GM21390 (cell line): ENCODE measurements at regions not wholly inside any gene's neighbourhood (a gene's known extent, or its start where the extent isn't known, plus 50 kb on each side); places are given as distances from the start of the nearest gene placed in this dataset.

Experiments
- ATAC-seq: cut with Tn5 transposase; IDR thresholded peaks from one replicate; pipeline ENCODE4 v1.9.1; 2021; ENCODE audit not compliant: unreplicated experiment

- ATAC-seq = no peak
Observed at GRCh38 chr1:177790566-177790965, 179.3 kb downstream of the SEC16B start.

- no peak for ATAC-seq
Observed at GRCh38 chr1:177789956-177790355, 179.9 kb downstream of the SEC16B start.

GRCh38 chr1:177786176-177786745, 183.6 kb downstream of the SEC16B start:
- no peak for ATAC-seq

DNA sequence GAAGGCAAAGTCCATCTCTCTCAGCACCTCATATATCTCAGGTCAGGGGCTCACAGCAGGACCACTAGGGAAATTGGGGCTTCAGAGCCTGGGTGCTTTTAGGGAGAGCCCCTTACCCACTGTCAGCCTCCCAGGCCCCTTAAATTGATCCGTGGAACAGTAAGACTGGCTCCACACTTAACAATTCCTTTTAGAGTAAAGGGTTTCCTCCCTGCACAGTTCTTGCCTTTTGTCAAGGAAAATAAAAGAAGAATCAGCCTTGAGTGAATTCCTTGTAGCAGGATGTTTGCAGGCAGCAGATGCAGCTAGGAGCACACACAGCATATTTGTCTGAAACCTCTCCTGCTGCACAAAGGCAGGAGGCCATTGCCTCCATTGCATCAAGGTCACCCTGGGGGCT, 184.9 kb downstream of the SEC16B start:
- ATAC-seq = no peak

DNA sequence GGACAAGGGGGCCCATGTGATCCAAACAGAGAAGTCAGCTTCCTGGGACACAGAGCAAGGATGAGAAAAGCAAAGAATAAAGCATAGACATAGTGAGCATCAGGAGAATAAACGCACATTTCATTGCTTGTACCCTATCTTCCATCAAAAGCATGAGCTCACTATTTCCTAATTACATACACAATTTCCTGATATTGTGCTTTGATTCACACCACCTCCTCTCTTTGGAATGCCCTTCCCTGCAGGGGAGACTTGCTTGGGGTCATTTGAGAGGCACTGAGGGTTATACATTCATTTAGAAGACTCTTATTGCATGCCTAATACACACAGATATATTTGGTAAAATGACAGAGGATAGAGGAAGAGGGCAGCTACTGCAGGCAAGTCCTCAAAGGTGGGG, 185.4 kb downstream of the SEC16B start:
- no peak for ATAC-seq

DNA sequence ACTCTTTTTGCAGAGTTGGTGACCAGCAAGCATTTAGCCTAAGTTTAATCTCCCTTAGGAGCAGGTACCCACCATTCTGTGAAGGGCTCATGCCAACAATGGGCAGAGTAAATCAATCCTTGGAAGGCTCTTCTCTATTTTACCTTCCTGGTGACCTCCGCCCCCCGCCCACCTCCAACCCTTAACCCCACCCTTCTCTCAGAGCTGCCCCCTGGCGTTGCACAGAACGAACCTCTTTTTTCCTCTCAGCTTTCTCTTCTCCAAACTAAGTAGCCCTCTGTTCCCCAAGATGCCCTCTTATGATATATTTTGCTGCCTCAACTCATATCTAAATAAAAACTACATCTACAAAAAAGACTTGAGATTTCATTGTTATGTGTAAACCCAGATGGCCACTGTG, 186.8 kb downstream of the SEC16B start:
- ATAC-seq = no peak

- ATAC-seq = no peak
Observed at GRCh38 chr1:177780096-177780700, 189.7 kb downstream of the SEC16B start.

DNA sequence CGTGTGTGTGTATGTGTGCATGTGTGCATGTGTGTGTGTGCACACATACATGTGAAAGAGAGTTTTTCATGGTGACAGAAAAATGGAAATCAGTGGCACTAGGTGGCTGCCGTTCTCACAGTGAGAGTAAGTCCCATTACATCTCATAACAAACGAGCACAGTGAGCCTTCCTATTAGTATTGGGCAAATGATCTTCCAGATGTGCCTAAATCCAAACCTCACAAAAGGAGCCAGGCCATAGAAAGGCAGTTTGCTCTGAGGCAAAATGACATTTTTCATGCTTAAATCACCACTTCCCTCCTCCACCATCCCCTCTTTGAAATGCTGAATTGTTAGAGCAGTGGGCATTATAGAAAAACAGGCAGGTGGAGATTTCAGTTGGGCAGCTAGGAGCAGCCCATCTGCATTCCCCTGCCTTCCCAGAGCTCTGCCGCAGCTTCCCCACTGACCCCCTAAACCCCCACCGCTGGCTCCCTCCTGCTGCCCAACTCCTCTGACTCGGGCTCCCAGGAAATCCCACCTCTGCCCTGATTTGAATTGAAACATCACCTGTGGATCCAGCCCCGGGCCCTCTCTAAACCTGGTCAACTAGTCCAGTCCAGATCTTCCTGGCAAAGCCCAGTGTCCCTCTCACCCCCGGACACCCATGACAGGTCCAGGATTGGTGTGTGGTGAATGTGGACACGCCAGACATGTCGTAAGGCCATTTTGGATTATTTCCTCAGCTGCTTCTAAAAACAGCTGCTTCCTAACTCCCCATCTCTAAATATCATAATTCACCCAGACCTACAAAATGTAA, 190.5 kb downstream of the SEC16B start:
- no peak for ATAC-seq

DNA sequence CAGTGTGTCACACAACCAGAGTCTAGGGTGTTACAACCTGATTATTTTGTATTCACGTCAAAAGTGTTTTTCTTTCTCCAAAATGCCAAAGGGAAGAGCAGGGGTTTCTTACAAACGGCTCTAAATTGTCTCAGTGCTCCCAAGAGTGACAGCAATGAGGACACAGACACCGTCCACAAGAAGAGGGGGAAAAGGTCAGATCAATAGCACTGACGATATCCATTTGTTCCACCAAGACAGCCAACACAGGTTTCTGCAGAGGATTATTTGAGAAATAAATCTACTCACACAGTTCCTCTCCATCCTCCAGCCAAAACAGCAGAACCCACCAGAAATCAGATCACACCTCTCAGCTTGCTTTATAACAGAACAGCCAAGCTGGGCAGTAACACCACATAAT, 193.9 kb downstream of the SEC16B start:
- ATAC-seq = no peak

DNA sequence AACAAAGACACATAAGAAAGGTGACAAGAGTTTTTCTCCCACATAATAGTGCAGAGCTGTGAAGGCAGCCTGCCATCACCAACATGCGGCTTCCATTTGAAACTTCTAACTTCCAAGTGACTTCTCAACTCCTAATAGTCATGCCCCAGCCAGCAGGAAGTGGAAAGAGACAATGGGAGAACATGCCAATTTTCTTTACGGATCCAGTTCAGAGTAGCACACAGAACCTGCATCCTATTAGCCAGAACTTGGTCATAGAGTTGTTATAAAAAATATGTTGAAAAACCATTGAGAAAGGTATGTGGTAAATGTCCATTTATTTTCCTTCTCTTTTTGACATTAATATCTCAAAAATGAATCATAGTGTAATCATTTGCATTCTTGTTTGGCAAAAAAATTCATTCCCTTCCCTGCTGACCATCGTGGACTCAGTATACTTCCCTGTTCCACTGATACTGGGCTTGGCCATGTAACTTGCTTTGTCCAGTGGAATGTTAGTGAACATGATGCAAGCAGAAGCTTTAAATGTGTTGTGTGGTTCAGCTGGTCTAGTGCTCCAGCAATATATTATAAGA, 197.4 kb downstream of the SEC16B start:
- no peak for ATAC-seq

DNA sequence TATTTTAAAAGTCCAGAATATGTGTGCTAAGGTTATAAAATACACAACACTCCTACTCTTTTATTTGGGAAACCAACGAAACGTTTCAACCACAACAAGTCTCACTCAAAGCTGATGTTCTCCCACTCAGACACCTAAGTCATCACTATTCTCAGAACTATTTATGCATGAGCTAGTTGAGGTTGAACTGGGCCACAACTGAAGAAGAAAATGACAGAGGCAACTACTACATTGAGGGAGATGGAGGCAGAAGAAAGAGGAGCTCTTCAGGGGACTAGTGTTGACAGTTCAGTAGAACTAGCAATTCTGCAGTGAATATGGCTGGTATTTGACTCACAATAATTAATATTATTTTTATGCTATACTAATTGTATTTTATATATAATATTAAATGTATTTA, 198.2 kb downstream of the SEC16B start:
- no peak for ATAC-seq

DNA sequence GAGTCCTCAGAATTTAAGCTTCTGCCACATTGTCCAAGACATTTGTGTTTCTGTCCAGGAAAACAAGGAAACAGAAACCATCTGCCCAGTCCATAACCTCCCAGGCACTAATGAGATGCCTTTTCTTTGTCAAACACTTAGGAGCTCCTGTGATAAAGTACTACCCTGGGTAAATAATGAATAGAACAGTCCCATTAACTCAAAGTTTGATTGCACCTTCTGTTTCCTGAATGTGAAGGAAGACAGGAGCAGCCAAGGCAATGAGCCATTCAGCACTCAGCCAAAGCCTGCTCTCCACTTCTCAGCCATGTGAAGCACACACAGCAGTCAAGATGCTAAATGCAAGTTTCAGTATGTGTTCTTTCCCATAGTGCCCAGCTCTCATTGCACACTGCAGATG, 199.8 kb downstream of the SEC16B start:
- no peak for ATAC-seq

DNA sequence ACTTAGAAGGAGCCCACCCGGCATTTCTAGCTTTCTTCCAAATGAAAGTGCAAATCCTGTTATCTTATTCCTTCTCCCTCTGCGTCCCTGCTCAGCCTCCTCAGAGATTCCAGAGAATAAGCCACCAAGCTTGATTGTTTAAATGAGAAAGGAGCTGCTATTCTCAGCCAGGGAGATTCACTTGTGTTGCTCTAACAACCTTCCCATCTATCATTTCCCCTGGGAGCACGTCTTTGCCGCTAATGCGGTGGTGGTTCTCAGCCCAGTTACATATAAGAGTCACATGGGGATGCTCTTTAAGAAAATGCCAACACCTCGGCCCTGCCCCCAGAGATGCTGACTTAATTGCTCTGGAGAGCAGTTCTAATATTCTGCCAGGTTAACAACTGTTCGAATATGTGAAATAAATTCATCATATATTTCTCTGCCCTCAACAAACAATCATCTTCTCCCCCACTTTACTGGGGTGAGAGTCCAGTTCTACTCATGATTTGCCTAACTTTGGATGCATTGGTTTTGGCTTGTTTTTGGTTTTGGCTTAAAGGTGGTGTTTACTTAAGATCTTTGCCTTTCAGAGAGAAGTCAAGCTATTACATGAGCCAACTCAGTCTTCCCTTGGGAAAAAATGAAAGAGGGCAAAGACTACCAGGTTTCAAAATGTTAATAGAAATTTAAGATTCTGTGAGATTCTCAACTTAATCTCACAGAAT, 213.9 kb downstream of the SEC16B start:
- ATAC-seq = no peak

- ATAC-seq = no peak
Observed at GRCh38 chr1:177754603-177755002, 215.3 kb downstream of the SEC16B start.

DNA sequence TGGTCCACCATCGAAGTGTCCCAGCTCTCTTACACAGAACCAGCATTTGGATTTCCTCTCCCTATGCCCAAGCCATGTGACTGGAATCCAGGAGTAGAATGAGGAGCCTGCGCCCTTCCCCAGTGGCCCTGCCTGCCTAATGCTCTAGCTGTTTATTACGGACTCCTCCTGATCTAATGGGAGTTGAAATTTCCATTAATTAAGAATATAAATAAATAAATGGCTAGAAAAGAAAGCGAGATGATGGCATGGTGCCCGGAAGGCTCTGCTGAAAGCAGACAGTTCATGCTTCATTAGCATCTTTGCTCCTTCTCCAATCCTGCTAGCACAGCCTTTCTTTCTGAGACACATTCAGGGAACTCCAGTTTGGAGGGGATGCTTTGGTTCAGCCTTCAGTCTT, 216.2 kb downstream of the SEC16B start:
- ATAC-seq = no peak

GRCh38 chr1:177748080-177748801, 221.6 kb downstream of the SEC16B start:
- ATAC-seq = no peak

- no peak for ATAC-seq
Observed at GRCh38 chr1:177746155-177746554, 223.7 kb downstream of the SEC16B start.

- no peak for ATAC-seq
Observed at GRCh38 chr1:177744906-177745305, 225.0 kb downstream of the SEC16B start.

- no peak for ATAC-seq
Observed at GRCh38 chr1:177741476-177741875, 228.4 kb downstream of the SEC16B start.

GRCh38 chr1:177739780-177740179, 230.1 kb downstream of the SEC16B start:
- no peak for ATAC-seq

- no peak for ATAC-seq
Observed at GRCh38 chr1:177737456-177737855, 232.4 kb downstream of the SEC16B start.
